Ovary (tissue), 3 donors: ENCODE measurements at regions not wholly inside any gene's neighbourhood (a gene's known extent, or its start where the extent isn't known, plus 50 kb on each side); places are given as distances from the start of the nearest gene placed in this dataset.

Experiments
- EP300 ChIP-seq: sonication (generic); formaldehyde crosslinking; IDR thresholded peaks from one replicate; pipeline ENCODE4 v1.6.1; 2017; ENCODE audit warnings: antibody characterized with exemption
- POLR2A ChIP-seq: fragments of 450-650 bp; IDR thresholded peaks from one replicate; pipeline ENCODE4 v1.6.1; 2017; ENCODE audit warnings: antibody characterized with exemption, mild to moderate bottlenecking, moderate library complexity
- TF ChIP-seq, protein P1 (sequence below), 3 donors: fragments of 450-650 bp in 2 of 3; fragments of 200-600 bp in 1 of 3; IDR thresholded peaks; one replicate each; pipeline versions ENCODE4 v1.5.1 to v1.8.0; 2016 to 2022; ENCODE audit warnings: antibody characterized with exemption in 3 of 3, mild to moderate bottlenecking in 1 of 3
- donor health status: DM: no; HTN: no; CAD: no.

DNA sequence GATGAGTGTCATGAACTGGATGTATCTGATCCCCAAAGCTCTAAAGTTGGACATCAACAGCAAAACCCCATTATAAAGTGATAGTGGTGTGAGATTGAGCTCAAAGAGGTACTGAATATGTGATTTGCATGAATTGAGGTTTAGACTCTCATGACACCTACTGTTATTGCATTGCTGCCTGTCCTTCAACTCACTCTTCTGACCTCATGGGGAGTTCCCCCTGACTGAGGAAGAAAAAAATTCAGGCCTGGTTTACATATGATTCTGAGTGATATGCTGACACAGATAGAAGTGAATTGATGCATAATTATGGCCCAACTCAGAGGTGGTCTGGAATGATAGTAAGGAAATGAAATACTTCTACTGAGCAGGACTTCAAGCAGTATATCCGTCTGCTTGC, 76.2 kb upstream of the CHD1 start:
- TF ChIP-seq EP300 (no peak), POLR2A (no peak)
- TF ChIP-seq, protein P1, sequence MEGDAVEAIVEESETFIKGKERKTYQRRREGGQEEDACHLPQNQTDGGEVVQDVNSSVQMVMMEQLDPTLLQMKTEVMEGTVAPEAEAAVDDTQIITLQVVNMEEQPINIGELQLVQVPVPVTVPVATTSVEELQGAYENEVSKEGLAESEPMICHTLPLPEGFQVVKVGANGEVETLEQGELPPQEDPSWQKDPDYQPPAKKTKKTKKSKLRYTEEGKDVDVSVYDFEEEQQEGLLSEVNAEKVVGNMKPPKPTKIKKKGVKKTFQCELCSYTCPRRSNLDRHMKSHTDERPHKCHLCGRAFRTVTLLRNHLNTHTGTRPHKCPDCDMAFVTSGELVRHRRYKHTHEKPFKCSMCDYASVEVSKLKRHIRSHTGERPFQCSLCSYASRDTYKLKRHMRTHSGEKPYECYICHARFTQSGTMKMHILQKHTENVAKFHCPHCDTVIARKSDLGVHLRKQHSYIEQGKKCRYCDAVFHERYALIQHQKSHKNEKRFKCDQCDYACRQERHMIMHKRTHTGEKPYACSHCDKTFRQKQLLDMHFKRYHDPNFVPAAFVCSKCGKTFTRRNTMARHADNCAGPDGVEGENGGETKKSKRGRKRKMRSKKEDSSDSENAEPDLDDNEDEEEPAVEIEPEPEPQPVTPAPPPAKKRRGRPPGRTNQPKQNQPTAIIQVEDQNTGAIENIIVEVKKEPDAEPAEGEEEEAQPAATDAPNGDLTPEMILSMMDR (IDR thresholded peaks at IDR 0.05), result no peak
